Upper lobe of left lung (tissue), 6 donors: ENCODE measurements at regions not wholly inside any gene's neighbourhood (a gene's known extent, or its start where the extent isn't known, plus 50 kb on each side); places are given as distances from the start of the nearest gene placed in this dataset.

Experiments
- ATAC-seq, 2 donors: fragments of 200-7000 bp; cut with Tn5 transposase; one replicate each; pipeline ENCODE4 v1.9.1; 2022; ENCODE audit warnings: mild to moderate bottlenecking in 2 of 2, moderate library complexity in 2 of 2; ENCODE audit not compliant: low FRiP score in 2 of 2
- DNase-seq, 2 donors: peaks; one replicate each; pipeline ENCODE4 v3.0.0-alpha.2; 2019 to 2020
- H3K27ac ChIP-seq, 4 donors: fragments of 200-600 bp; sonication (generic); one replicate each; pipeline ENCODE4 v1.5.1; 2016 to 2019
- H3K27me3 ChIP-seq, 4 donors: fragments of 200-600 bp; sonication (generic); one replicate each; pipeline ENCODE4 v1.5.1; 2017 to 2019
- H3K36me3 ChIP-seq, 4 donors: fragments of 200-600 bp; sonication (generic); one replicate each; pipeline ENCODE4 v1.5.1; 2016 to 2019
- H3K4me1 ChIP-seq, 4 donors: fragments of 200-600 bp; sonication (generic); one replicate each; pipeline ENCODE4 v1.5.1; 2018 to 2019
- H3K4me3 ChIP-seq, 4 donors: fragments of 200-600 bp; sonication (generic); one replicate each; pipeline ENCODE4 v1.5.1; 2017 to 2019; ENCODE audit warnings: mild to moderate bottlenecking in 2 of 4, moderate library complexity in 1 of 4
- H3K9me3 ChIP-seq, 4 donors: fragments of 200-600 bp; sonication (generic); one replicate each; pipeline ENCODE4 v1.5.1; 2018 to 2019
- CTCF ChIP-seq, 6 experiments: fragments of 450-650 bp in 4 of 6; fragments of 200-600 bp in 2 of 6; sonication (generic) in 2 of 6; IDR thresholded peaks; one replicate each; pipeline ENCODE4 v1.5.1; 2016 to 2019; ENCODE audit warnings: antibody characterized with exemption in 6 of 6
- EP300 ChIP-seq, 4 donors: sonication (generic); formaldehyde crosslinking; IDR thresholded peaks; one replicate each; pipeline ENCODE4 v1.5.1; 2017; ENCODE audit warnings: antibody characterized with exemption in 4 of 4, control low read depth in 2 of 4
- POLR2A ChIP-seq, 4 donors: fragments of 450-650 bp; IDR thresholded peaks; one replicate each; pipeline ENCODE4 v1.5.1; 2016 to 2017; ENCODE audit warnings: antibody characterized with exemption in 4 of 4, mild to moderate bottlenecking in 2 of 4
- POLR2AphosphoS5 ChIP-seq, 2 donors: sonication (generic); formaldehyde crosslinking; IDR thresholded peaks; one replicate each; pipeline ENCODE4 v1.5.1; 2017; ENCODE audit warnings: antibody characterized with exemption in 2 of 2
- WGBS, 2 donors: methylation state at CpG; one replicate each; pipeline ENCODE4 v1.1.5; 2017 to 2018; 5-methylcytosine and 5-hydroxymethylcytosine counted together
- donor health status: DM: no; HTN: no; CAD: no; lungs with moderate emphysema.
- donor health status: DM: no; HTN: yes; CAD: no; lungs with severe emphysema.

- no peak overlapping the region for H3K4me3 ChIP-seq
- H3K27me3 ChIP-seq: no peaks in the 10 kb centered on the region
- no peaks in the 10 kb centered on the region for H3K36me3 ChIP-seq
- H3K27ac ChIP-seq: no peak overlapping the region
- no peak for TF ChIP-seq EP300 (IDR thresholded peaks at IDR 0.05)
- no peak for TF ChIP-seq POLR2A (IDR thresholded peaks at IDR 0.05)
- TF ChIP-seq POLR2AphosphoS5 (IDR thresholded peaks at IDR 0.05): no peak
- TF ChIP-seq CTCF (IDR thresholded peaks at IDR 0.05): no peak
- H3K9me3 ChIP-seq: no peaks in the 10 kb centered on the region
- ATAC-seq (no peak), DNase-seq (peak in 1 of 2 donors; percentile 18)
- no peaks in the 10 kb centered on the region for H3K4me1 ChIP-seq
- WGBS, 2 donors: 89 to 94% methylated on average over 9 to 11 of the region's 11 CpGs
Observed at GRCh38 chr6:1096967-1097765, 214.7 kb upstream of the FOXQ1 start.

DNA sequence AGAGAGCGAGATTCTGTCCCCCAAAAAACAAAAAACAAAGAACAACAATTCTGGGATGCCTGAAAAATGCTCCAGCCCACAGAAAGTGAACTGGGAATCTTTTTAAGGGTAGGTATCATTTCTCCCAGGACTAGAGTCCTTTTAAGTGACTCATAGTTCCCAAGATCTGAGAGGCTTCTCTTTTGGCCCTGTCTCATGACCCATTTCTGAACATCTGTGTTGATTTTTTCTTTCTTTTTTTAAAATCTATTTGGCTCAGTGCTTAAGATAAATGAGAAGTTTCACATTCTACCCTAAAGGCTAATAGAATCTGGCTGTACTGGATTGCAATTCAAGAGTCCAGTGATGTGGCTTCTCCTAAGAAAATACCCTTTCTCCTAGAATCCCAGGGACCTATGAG is 217.6 kb upstream of the FOXQ1 start:
- WGBS, 2 donors: 86 to 96% methylated on average over 1 of the region's 1 CpG
- Histone ChIP-seq H3K4me3 (no peak overlapping the region), H3K27me3 (no peaks in the 10 kb centered on the region), H3K27ac (no peak overlapping the region), H3K36me3 (no peaks in the 10 kb centered on the region), H3K4me1 (no peaks in the 10 kb centered on the region), H3K9me3 (no peaks in the 10 kb centered on the region)
- peak in 1 of 2 donors; percentile 68 for ATAC-seq
- no peak for TF ChIP-seq EP300 (IDR thresholded peaks at IDR 0.05)
- DNase-seq: no peak

GRCh38 chr6:1091900-1092299 is 220.0 kb upstream of the FOXQ1 start:
- no peak overlapping the region for H3K27ac ChIP-seq
- no peaks in the 10 kb centered on the region for H3K9me3 ChIP-seq
- H3K4me3 ChIP-seq: no peak overlapping the region
- DNase-seq: no peak
- H3K36me3 ChIP-seq: no peaks in the 10 kb centered on the region
- ATAC-seq: no peak
- 73 to 84% methylated on average over 3 of the region's 3 CpGs for WGBS, 2 donors
- H3K27me3 ChIP-seq: no peaks in the 10 kb centered on the region
- no peak for TF ChIP-seq POLR2AphosphoS5 (IDR thresholded peaks at IDR 0.05)
- no peak for TF ChIP-seq EP300 (IDR thresholded peaks at IDR 0.05)
- TF ChIP-seq POLR2A (IDR thresholded peaks at IDR 0.05): no peak
- TF ChIP-seq CTCF (IDR thresholded peaks at IDR 0.05): no peak
- H3K4me1 ChIP-seq: no peaks in the 10 kb centered on the region

DNA sequence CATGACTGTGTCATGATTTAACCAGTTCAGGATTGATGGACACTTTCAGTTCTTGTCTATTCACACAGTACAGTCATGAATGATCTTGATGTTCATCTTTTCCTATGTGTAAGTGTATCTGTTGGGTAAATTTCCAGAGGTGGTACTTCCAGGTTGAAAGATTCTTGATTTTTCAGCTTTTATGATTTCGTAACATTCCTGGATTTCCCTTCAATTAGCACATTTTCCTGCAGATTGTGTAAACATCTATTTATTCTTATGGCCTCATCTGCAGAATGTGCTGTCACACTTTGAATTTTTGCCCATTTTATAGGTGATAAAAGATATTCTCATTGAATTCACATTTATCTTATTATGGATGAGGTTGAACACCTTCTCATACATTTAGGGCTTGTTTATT is 222.0 kb upstream of the FOXQ1 start:
- no peak for DNase-seq
- Histone ChIP-seq H3K27ac (no peak overlapping the region), H3K27me3 (no peaks in the 10 kb centered on the region), H3K36me3 (no peaks in the 10 kb centered on the region), H3K9me3 (no peaks in the 10 kb centered on the region), H3K4me3 (no peak overlapping the region), H3K4me1 (no peaks in the 10 kb centered on the region)
- TF ChIP-seq POLR2AphosphoS5 (IDR thresholded peaks at IDR 0.05): no peak
- TF ChIP-seq CTCF (IDR thresholded peaks at IDR 0.05): no peak
- TF ChIP-seq POLR2A (IDR thresholded peaks at IDR 0.05): no peak
- WGBS, 2 donors: 94 to 97% methylated on average over 1 of the region's 1 CpG
- no peak for ATAC-seq

GRCh38 chr6:1088492-1089001 is 223.4 kb upstream of the FOXQ1 start:
- ATAC-seq: no peak
- Histone ChIP-seq H3K36me3 (no peaks in the 10 kb centered on the region), H3K9me3 (no peaks in the 10 kb centered on the region), H3K4me1 (no peaks in the 10 kb centered on the region), H3K27me3 (no peaks in the 10 kb centered on the region), H3K4me3 (no peak overlapping the region), H3K27ac (no peak overlapping the region)
- 87 to 89% methylated on average over 5 of the region's 5 CpGs for WGBS, 2 donors
- DNase-seq: no peak
- TF ChIP-seq POLR2A (IDR thresholded peaks at IDR 0.05) (no peak), EP300 (IDR thresholded peaks at IDR 0.05) (no peak), CTCF (IDR thresholded peaks at IDR 0.05) (no peak), POLR2AphosphoS5 (IDR thresholded peaks at IDR 0.05) (no peak)
